ENCODE measurements at regions not wholly inside any gene's neighbourhood (a gene's known extent, or its start where the extent isn't known, plus 50 kb on each side); places are given as distances from the start of the nearest gene placed in this dataset.
A peak's percentile ranks its signal among the peaks of the same experiment; 100 is the strongest.

DNA sequence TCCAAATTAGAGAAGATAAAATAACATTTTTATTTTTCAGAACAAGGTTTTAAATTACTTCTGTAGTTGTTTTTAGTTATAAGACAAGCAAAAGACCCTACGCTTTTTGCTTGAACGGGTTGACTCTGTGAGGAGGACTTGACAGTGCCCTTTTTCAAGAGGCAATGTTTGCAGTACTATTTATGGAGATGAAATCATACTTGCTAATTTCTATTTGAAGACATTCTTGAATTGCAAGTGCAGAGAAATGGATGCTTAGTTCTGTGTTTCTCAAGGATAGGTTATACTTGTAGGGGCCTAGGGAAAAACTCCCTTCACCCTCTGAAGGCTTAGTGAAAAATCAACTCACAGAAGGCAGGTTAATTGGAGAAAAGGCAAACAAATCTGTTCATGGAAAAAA is 1229.5 kb downstream of the REEP3 start:
- DNase-seq = no peak
- H3K4me3 ChIP-seq (ENCODE audit: low read depth, low read length) = no peak overlapping the region
- H3K36me3 ChIP-seq (replicated peaks) = no peaks in the 10 kb centered on the region
- TF ChIP-seq, protein P1, sequence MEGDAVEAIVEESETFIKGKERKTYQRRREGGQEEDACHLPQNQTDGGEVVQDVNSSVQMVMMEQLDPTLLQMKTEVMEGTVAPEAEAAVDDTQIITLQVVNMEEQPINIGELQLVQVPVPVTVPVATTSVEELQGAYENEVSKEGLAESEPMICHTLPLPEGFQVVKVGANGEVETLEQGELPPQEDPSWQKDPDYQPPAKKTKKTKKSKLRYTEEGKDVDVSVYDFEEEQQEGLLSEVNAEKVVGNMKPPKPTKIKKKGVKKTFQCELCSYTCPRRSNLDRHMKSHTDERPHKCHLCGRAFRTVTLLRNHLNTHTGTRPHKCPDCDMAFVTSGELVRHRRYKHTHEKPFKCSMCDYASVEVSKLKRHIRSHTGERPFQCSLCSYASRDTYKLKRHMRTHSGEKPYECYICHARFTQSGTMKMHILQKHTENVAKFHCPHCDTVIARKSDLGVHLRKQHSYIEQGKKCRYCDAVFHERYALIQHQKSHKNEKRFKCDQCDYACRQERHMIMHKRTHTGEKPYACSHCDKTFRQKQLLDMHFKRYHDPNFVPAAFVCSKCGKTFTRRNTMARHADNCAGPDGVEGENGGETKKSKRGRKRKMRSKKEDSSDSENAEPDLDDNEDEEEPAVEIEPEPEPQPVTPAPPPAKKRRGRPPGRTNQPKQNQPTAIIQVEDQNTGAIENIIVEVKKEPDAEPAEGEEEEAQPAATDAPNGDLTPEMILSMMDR (IDR thresholded peaks at IDR 0.05; ENCODE audit: low read depth, low read length, missing control alignments) = no peak
- no peaks in the 10 kb centered on the region for H3K27me3 ChIP-seq (replicated peaks)
- no peak overlapping the region for H3K27ac ChIP-seq
- in situ Hi-C loops (cut with HindIII; ENCODE audit: low pct_ligation_motif_present, low sequenced_read_pairs) = no loop called here

DNA sequence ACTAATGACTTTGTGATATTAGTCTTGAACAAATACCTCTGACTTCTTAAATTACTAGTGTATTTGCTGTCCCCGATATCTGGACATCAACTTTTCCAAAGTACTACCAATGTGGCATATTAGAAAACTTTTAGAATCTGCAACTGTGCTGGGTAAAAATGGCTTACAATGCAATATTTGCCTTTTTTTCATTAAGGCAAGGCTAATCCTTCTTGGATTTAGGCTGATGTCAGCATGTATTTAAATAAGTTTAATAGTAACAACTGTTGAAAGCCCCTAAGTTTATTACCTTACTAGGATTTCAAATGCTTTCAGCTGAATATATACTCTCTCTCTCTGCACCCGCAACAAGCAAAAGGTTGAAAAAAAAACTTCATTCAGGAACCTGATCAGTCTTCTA is 1232.3 kb downstream of the REEP3 start:
- no peak for DNase-seq
- Histone ChIP-seq H3K36me3 (replicated peaks) (no peaks in the 10 kb centered on the region), H3K27ac (no peak overlapping the region), H3K27me3 (replicated peaks) (no peaks in the 10 kb centered on the region), H3K4me3 (ENCODE audit: low read depth, low read length) (no peak overlapping the region)
- in situ Hi-C loops (cut with HindIII; ENCODE audit: low pct_ligation_motif_present, low sequenced_read_pairs) = no loop called here
- TF ChIP-seq, protein P1 (IDR thresholded peaks at IDR 0.05; ENCODE audit: low read depth, low read length, missing control alignments) = no peak

DNA sequence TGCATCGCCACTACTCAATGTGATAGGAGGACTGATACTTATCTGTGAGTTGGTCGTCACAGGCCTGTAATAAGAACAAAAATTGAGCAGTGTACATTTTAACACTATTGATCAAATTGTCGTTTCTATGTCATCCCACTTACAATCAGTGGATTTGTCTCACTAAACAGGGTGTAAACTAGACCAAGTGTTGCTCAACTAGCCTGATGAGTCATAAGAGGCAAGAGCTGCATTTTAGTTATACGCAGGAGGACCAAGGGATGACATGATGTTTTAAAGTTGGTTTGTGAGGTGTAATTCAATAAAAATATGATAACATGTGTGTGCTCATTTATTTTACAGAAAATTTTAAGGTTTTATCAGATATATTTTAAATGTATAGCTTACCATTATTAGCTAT is 1239.2 kb downstream of the REEP3 start:
- peak; percentile 16 for DNase-seq
- in situ Hi-C loops (cut with HindIII; ENCODE audit: low pct_ligation_motif_present, low sequenced_read_pairs) = no loop called here

DNA sequence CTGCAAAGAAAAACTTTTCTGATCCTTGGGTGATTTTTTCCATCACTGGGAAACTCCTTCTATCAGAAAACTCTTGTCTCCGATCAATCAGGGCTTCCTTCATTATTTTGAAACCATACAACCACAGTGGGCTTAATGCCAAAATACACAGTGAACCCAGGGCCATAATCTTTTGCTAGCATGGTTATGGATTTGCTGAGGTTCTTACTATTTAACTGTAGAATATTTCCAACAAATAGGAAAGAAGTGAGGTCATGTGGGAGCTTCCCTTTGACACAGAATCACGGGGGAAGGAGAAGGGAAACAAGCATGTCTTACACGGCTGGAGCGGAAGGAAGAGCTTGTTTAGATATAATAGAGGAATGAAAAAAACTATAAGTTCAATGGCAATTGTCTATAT is 1241.7 kb downstream of the REEP3 start:
- Histone ChIP-seq H3K4me3 (ENCODE audit: low read depth, low read length) (no peak overlapping the region), H3K27ac (no peak overlapping the region), H3K27me3 (replicated peaks) (no peaks in the 10 kb centered on the region), H3K36me3 (replicated peaks) (no peaks in the 10 kb centered on the region)
- DNase-seq = peak; percentile 21
- in situ Hi-C loops (cut with HindIII; ENCODE audit: low pct_ligation_motif_present, low sequenced_read_pairs) = no loop called here
- TF ChIP-seq, protein P1 (IDR thresholded peaks at IDR 0.05; ENCODE audit: low read depth, low read length, missing control alignments) = no peak

More for the DNA sequence above, 1239.2 kb downstream of the REEP3 start:
- Histone ChIP-seq H3K4me3 (ENCODE audit: low read depth, low read length) (no peak overlapping the region), H3K27me3 (replicated peaks) (no peaks in the 10 kb centered on the region), H3K36me3 (replicated peaks) (no peaks in the 10 kb centered on the region), H3K27ac (no peak overlapping the region)
- TF ChIP-seq, protein P1 (IDR thresholded peaks at IDR 0.05; ENCODE audit: low read depth, low read length, missing control alignments) = no peak

DNA sequence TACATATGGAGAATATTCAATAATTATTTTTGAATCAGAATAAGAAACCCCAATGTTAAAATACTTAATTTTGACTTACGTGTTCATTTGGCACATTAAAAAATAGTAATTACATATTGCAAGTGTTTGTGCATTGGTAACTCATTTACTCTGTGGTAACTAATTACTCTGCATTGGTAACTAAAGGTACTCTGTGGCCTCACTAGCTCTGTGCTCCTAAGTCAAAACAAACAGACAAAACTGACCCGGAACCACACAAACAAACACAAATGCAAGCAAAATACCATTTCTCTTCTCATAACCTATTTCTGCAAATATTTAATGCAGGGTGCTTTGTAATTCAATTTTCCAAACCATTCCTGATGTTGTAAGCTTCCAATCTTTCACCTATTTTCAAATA is 1244.3 kb downstream of the REEP3 start:
- TF ChIP-seq, protein P1 (IDR thresholded peaks at IDR 0.05; ENCODE audit: low read depth, low read length, missing control alignments) = no peak
- H3K4me3 ChIP-seq (ENCODE audit: low read depth, low read length) = no peak overlapping the region
- in situ Hi-C loops (cut with HindIII; ENCODE audit: low pct_ligation_motif_present, low sequenced_read_pairs) = no loop called here

DNA sequence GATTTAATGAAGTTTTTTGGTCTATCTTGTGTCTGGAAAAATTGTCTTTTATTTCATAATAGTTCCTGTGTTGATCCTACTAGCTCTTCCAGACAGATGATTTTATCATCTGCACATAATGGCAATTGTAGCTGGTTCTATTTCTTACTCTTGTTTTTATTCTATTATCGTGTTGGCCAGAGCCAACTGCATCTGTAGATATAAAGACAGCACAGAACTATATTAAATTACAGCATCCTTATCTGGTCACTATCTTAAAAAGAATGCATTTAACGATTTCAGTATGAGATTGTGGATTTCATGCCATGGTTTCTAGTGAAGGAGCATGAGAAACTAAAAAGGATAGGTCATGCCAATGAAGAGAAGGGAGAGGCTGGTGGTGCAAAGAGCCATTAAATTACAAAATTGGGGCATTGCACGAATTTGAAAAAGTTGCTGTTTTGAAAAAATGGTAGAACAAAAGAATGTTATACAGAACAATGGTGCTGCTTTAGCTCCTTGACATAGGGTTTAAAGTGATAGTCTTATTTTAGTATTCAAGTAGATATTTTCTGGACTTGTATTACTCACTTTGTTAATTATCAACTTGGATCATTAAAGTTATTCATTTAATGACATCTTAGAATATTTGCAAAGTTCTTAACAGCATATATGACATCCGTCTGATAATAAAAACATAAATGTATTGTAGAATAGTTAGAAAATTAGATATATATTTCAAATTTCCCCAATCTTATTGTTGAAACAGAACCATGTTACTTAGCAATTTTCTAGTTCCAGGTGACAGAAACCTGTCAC is 1250.3 kb downstream of the REEP3 start:
- no peak for DNase-seq
- H3K4me3 ChIP-seq (ENCODE audit: low read depth, low read length) = no peak overlapping the region
- H3K27me3 ChIP-seq (replicated peaks) = no peaks in the 10 kb centered on the region
- in situ Hi-C loops (cut with HindIII; ENCODE audit: low pct_ligation_motif_present, low sequenced_read_pairs) = no loop called here
- H3K27ac ChIP-seq = no peak overlapping the region
- H3K36me3 ChIP-seq (replicated peaks) = no peaks in the 10 kb centered on the region
- TF ChIP-seq, protein P1 (IDR thresholded peaks at IDR 0.05; ENCODE audit: low read depth, low read length, missing control alignments) = no peak

More for the DNA sequence above, 1244.3 kb downstream of the REEP3 start:
- no peaks in the 10 kb centered on the region for H3K36me3 ChIP-seq (replicated peaks)
- no peak for DNase-seq
- H3K27ac ChIP-seq = no peak overlapping the region
- no peaks in the 10 kb centered on the region for H3K27me3 ChIP-seq (replicated peaks)
